Spinal cord (tissue), 9 donors: ENCODE measurements at regions not wholly inside any gene's neighbourhood (a gene's known extent, or its start where the extent isn't known, plus 50 kb on each side); places are given as distances from the start of the nearest gene placed in this dataset.
"Not testable (repeated sequence)": the region's sequence is repeated elsewhere in the genome, so short reads cannot be mapped to it uniquely, and the experiment has no call there.

ENCODE experiments used
- DNase-seq, 6 donors: peaks; one replicate each; pipeline versions ENCODE4 v3.0.0 to v3.0.0-alpha.2; 2013 to 2015; ENCODE audit warnings: low spot score in 6 of 6, low read depth in 4 of 6
- H3K27ac ChIP-seq: one replicate; pipeline ENCODE4 v1.5.1; 2013; ENCODE audit warnings: low read depth, low read length, control low read depth
- H3K27me3 ChIP-seq: one replicate; pipeline ENCODE4 v1.6.1; 2013; ENCODE audit warnings: low read length; ENCODE audit not compliant: control insufficient read depth, insufficient read depth
- H3K36me3 ChIP-seq: one replicate; pipeline ENCODE4 v1.6.1; 2013; ENCODE audit warnings: low read length; ENCODE audit not compliant: control insufficient read depth, insufficient read depth
- H3K4me1 ChIP-seq: one replicate; pipeline ENCODE4 v1.6.1; 2013; ENCODE audit warnings: low read length; ENCODE audit not compliant: control insufficient read depth, insufficient read depth
- H3K4me3 ChIP-seq: one replicate; pipeline ENCODE4 v1.5.1; 2013; ENCODE audit warnings: low read depth, low read length, control low read depth
- H3K9me3 ChIP-seq: one replicate; pipeline ENCODE4 v1.6.1; 2013; ENCODE audit warnings: low read length; ENCODE audit not compliant: control insufficient read depth, insufficient read depth
- WGBS: methylation state at CpG from one replicate; pipeline ENCODE4 v1.1.5; 2013; ENCODE audit warnings: missing lambda C conversion rate; ENCODE audit not compliant: insufficient coverage; 5-methylcytosine and 5-hydroxymethylcytosine counted together
- donor health status: healthy.

DNA sequence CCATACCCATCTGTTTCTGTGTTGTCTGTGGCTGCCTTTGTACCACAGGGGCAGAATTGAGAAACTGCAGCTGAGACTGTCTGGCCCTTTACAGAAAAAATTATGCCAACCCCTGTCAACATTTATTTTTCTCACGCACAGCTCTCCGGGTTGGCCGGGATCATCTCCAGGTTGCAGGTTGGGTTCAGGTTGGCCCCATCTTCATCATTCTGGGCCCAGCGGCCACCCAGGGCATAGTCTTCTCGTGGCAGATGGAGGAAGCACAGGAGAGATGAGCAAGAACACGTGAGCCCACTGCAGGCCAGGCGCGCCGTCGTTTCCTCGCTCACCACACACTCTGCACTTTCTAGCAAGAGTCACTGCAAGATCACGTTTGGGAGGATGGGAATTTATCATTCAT lies 66.1 kb upstream of the SEC14L1 start:
- peaks cover 17% of the 10 kb centered on the region for H3K4me1 ChIP-seq
- no peaks in the 10 kb centered on the region for H3K27me3 ChIP-seq
- H3K4me3 ChIP-seq: no peak overlapping the region
- no peaks in the 10 kb centered on the region for H3K9me3 ChIP-seq
- no peaks in the 10 kb centered on the region for H3K36me3 ChIP-seq
- 88% methylated on average over 5 of the region's 12 CpGs for WGBS
- no peak for DNase-seq
- no peak overlapping the region for H3K27ac ChIP-seq

DNA sequence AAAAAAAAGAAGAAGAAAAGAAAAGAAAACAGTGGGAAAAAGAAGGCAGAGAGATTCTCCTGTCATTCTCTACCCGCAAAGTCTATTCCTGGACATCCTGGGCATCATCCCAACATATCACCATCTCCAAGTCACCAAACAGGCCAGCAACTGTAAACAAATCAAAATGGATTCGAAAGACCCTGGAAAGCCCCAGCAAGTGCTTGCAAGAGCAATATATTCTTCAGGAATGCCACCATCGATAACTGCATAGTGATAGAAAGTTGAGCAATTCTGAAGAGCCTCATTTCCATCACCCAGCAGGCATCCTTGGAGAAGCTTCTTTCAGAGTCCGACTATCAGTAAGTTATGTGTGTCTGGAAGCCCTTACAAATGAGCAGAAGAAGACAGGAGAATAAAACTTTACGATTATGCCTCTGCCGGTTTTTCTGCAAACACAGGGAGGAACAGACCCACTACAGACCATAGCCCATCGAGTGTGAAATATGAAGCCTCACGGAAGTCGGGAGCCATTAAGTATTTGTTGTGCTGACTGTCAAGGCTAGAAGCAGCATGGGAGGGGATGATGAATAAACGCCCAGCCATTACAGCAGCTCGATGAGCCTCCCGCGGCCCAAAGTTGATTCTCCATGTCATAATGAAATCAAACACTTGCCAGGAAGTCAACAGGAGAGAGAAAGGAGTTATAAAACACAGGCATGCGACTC lies 64.5 kb upstream of the SEC14L1 start:
- H3K9me3 ChIP-seq: no peaks in the 10 kb centered on the region
- H3K4me3 ChIP-seq: no peak overlapping the region
- no peaks in the 10 kb centered on the region for H3K36me3 ChIP-seq
- H3K27ac ChIP-seq: no peak overlapping the region
- WGBS: 5% methylated on average over 8 of the region's 14 CpGs
- DNase-seq: peak in 2 of 6 donors; percentile 61 to 95
- H3K27me3 ChIP-seq: no peaks in the 10 kb centered on the region
- H3K4me1 ChIP-seq: peaks cover 11% of the 10 kb centered on the region

DNA sequence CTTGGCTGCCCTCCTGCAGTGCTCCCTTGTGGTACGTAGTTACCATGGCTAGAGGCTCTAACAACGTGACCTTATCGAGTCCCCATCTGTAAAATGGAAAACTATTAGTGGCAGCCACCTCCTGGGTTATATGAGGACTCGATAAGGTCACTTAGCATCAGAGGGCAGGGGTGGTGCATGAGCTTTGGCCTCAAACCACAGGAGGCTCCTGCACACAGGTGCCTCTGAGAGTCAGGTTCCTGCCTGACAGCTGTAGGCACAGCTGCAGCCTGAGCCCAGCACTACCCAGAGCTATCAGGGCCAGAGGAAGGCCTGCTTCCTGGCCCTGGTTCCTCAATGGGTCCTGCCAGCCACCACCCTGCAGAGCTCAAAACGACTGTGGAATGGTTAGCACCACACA lies 57.2 kb upstream of the SEC14L1 start:
- no peak for DNase-seq
- no peak overlapping the region for H3K4me3 ChIP-seq
- WGBS: 82% methylated on average over 5 of the region's 5 CpGs
- H3K27me3 ChIP-seq: no peaks in the 10 kb centered on the region
- H3K9me3 ChIP-seq: no peaks in the 10 kb centered on the region
- no peaks in the 10 kb centered on the region for H3K36me3 ChIP-seq
- no peak overlapping the region for H3K27ac ChIP-seq
- H3K4me1 ChIP-seq: peaks cover 13% of the 10 kb centered on the region

DNA sequence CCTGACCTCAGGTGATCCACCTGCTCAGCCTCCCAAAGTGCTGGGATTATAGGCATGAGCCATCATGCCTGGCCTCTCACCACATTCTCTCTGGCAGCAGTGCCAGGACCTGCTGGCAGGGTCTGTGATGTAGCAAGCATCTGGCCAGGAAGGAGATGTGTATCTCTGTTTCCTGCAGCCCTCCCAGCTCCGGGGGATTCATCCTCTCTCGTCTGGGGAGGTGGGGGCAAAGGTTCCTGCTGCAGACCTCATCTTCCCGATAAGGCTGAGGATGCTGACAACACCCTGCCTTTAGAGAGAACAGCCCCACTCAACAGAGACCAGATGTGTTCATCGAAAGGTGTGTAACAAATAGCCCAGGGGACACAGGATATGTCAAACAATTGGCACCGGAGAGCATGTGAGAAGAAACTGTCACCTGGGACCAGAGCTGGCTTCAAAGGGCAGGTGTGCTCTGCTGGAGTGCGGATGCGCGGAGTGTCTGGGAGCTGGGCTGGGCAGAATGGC lies 54.8 kb upstream of the SEC14L1 start:
- WGBS: 66% methylated on average over 7 of the region's 8 CpGs
- Histone ChIP-seq H3K27ac (no peak overlapping the region), H3K36me3 (peaks cover 8% of the 10 kb centered on the region), H3K9me3 (no peaks in the 10 kb centered on the region), H3K27me3 (no peaks in the 10 kb centered on the region), H3K4me1 (peaks cover 29% of the 10 kb centered on the region), H3K4me3 (no peak overlapping the region)
- no peak for DNase-seq

DNA sequence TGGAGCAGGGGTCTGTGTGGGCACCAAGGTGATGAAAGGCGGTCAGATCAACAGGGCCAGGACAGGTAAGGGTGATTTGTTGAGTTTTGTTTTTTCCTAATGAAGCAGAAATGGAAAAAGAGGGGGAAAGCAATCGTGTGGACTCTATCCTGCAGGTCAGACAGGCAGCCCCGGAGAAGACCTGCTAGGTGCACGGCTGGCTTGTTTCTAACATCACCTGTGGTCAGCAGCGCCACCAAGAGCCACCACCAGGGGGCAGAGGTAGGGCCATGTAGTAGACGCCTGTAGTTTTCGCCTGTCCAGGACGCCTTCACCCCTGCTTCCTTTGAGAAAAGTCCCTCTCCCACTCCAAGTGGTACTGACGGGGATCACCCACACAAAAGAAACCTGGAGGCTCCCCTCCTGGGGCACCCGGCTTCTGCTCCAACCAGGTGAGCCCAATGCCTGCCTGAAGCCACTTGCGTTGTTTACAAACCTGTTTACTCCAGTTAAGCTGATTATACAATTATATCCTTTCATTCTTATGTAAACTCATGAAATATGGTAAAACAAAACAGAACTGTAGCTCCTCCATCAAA lies 54.2 kb upstream of the SEC14L1 start:
- no peaks in the 10 kb centered on the region for H3K27me3 ChIP-seq
- no peaks in the 10 kb centered on the region for H3K9me3 ChIP-seq
- H3K27ac ChIP-seq: no peak overlapping the region
- peaks cover 12% of the 10 kb centered on the region for H3K36me3 ChIP-seq
- peak in 2 of 6 donors; percentile 74 to 89 for DNase-seq
- 14% methylated on average over 8 of the region's 11 CpGs for WGBS
- H3K4me1 ChIP-seq: peaks cover 30% of the 10 kb centered on the region
- H3K4me3 ChIP-seq: no peak overlapping the region

DNA sequence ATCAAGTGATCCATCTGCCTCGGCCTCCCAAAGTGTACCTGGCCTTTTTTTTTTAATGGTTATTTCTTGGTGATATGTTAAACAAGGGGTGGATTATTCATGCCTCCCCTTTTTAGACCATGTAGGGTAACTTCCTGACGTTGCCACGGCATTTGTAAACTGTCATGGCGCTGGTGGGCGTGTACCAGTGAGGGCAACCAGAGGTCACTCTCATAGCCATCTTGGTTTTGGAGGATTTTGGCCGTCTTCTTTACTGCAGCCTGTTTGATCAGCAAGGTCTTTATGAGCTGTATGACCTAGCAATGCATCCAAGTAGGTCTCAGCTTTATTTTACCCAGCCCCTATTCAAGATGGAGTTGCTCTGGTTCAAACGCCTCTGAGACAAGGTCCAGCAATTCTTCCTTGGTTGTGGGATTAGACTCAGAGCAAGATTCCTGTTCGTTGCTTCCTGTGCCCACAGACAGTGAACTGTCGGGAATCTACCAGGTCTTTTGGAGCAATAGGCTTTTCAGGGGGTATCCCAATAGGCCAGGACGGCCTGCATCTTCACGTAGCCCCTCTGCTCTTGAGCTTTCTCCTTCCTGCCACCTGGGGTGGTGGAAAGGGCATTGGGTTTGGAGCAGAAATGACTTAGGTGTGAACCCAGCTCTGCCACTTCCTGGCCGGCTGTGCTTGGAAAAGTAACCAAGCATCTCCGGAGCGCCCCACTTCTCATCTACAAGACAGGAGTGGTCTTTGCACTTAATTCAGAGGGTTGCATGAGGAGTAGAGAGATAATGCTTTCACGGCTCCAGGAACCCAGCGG lies 52.9 kb upstream of the SEC14L1 start:
- peaks cover 24% of the 10 kb centered on the region for H3K36me3 ChIP-seq
- H3K27ac ChIP-seq: peak overlapping the region; percentile 54
- H3K4me1 ChIP-seq: peaks cover 30% of the 10 kb centered on the region
- 68% methylated on average over 12 of the region's 16 CpGs for WGBS
- no peak for DNase-seq
- H3K9me3 ChIP-seq: no peaks in the 10 kb centered on the region
- H3K4me3 ChIP-seq: peak overlapping the region; percentile 91
- no peaks in the 10 kb centered on the region for H3K27me3 ChIP-seq

DNA sequence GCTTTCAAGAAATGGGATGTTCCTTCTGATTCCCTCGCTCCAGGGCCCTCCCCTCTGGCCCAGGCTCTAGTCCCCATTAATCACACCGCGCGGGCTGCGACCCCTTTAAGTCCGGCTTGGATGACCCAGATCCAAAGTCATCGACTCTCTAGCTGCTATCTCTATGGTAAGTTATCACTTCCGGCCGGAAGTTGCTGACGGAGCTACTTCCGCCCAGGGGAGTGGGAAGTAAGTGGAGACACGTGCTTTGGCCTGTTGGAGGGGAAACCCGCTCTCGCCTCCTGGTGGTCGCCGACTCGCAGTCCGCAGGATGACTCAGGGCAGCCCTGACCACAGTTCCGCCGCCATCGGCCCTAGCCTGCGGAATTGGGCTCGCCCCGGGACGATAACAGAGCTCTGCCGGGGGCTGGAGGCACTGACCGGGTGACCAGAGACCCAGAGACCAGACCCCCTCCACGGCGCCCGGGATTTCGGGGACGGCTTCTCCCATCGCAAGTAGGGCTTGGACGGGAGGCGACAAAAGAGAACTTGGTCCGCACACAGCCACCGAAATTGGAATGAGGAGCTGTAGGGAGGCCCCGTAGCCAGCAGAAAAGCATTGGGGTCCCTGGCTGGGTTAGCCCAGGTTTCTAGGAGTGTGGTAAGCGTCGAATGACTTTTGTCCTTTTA lies 52.2 kb upstream of the SEC14L1 start:
- Histone ChIP-seq H3K36me3 (peaks cover 32% of the 10 kb centered on the region), H3K9me3 (no peaks in the 10 kb centered on the region), H3K4me1 (peaks cover 30% of the 10 kb centered on the region), H3K27ac (peak overlapping the region; percentile 95), H3K4me3 (peak overlapping the region; percentile 91), H3K27me3 (no peaks in the 10 kb centered on the region)
- peak; percentile 91 to 99 (median 94) for DNase-seq
- WGBS: 0% methylated on average over 34 of the region's 40 CpGs

DNA sequence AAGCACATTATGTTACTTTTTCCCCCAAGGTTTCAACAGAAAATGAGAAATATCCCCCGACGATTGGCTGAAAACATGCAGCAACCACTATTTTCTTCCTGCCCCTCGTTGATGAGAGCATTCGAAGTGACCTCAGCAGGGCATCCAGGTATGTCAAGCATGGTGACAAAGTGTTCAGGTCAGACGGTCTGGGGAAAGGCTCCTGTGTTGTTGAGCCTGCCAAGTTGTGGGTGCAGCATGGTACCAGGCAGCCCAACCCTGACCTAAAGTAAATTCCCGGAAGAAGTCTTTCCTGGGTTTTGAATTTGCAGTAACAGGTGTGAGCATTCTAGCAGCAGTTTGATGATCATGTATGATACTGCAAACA lies 51.7 kb upstream of the SEC14L1 start:
- Histone ChIP-seq H3K9me3 (no peaks in the 10 kb centered on the region), H3K4me3 (peak overlapping the region; percentile 91), H3K27me3 (no peaks in the 10 kb centered on the region), H3K27ac (peak overlapping the region; percentile 95), H3K36me3 (peaks cover 37% of the 10 kb centered on the region), H3K4me1 (peaks cover 30% of the 10 kb centered on the region)
- DNase-seq: peak in 1 of 6 donors; percentile 19
- WGBS: 3% methylated on average over 6 of the region's 6 CpGs

DNA sequence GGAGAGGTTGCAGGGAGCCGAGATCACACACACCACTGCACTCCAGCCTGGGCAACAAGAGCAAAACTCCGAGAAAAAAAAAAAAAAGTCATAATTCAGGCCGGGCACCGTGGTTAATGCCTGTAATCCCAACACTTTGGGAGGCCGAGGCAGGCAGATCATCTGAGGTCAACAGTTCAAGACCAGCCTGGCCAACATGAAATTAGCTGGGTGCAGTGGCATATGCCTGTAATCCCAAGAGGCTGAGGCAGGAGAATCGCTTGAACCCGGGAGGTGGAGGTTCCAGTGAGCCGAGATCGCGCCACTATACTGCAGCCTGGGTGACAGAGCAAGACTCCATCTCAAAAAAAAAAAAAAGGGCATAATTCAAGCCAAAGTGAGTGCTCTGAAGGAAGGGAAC lies 50.8 kb upstream of the SEC14L1 start:
- H3K4me3 ChIP-seq, DNase-seq, H3K9me3 ChIP-seq, H3K27ac ChIP-seq, H3K27me3 ChIP-seq: not testable (repeated sequence)
- 86% methylated on average over 5 of the region's 10 CpGs for WGBS
- Histone ChIP-seq H3K36me3 (peaks cover 45% of the 10 kb centered on the region), H3K4me1 (peaks cover 30% of the 10 kb centered on the region)
